ENCODE measurements at regions not wholly inside any gene's neighbourhood (a gene's known extent, or its start where the extent isn't known, plus 50 kb on each side); places are given as distances from the start of the nearest gene placed in this dataset.

DNA sequence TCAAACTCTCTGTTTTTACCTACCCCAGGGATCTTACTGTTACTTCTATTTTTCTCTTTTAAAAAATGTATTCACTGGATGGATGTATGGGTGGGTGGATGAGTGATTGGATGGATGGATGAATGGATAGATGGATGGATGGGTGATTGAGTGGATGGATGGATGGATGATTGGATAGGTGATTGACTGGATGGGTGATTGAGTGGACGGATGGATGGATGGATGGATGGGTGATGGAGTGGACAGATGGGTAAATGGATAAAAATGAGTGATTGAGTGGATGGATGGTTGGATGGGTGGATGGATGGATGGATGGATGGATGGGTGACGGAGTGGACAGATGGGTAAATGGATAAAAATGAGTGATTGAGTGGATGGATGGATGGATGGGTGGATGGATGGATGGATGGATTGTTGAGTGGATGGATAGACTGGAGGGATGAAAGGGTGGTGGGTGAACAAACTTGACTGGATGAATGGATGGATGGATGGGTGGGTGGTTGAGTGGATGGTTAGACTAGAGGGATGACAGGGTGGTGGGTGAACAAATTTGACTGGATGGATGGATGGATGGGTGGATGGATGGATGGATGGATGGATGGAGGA, 118.0 kb upstream of the ZBTB40 start:
- no peak for TF ChIP-seq POLR2A (IDR thresholded peaks at IDR 0.05; ENCODE audit: control extremely low read depth in 1 of 2, low read depth in 2 of 2, low read length in 2 of 2)
- TF ChIP-seq, protein P1, sequence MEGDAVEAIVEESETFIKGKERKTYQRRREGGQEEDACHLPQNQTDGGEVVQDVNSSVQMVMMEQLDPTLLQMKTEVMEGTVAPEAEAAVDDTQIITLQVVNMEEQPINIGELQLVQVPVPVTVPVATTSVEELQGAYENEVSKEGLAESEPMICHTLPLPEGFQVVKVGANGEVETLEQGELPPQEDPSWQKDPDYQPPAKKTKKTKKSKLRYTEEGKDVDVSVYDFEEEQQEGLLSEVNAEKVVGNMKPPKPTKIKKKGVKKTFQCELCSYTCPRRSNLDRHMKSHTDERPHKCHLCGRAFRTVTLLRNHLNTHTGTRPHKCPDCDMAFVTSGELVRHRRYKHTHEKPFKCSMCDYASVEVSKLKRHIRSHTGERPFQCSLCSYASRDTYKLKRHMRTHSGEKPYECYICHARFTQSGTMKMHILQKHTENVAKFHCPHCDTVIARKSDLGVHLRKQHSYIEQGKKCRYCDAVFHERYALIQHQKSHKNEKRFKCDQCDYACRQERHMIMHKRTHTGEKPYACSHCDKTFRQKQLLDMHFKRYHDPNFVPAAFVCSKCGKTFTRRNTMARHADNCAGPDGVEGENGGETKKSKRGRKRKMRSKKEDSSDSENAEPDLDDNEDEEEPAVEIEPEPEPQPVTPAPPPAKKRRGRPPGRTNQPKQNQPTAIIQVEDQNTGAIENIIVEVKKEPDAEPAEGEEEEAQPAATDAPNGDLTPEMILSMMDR (IDR thresholded peaks at IDR 0.05; ENCODE audit: control extremely low read depth in 1 of 3, insufficient read depth in 1 of 3, low read depth in 1 of 3, low read length in 3 of 3): no peak
- TF ChIP-seq, protein P2, sequence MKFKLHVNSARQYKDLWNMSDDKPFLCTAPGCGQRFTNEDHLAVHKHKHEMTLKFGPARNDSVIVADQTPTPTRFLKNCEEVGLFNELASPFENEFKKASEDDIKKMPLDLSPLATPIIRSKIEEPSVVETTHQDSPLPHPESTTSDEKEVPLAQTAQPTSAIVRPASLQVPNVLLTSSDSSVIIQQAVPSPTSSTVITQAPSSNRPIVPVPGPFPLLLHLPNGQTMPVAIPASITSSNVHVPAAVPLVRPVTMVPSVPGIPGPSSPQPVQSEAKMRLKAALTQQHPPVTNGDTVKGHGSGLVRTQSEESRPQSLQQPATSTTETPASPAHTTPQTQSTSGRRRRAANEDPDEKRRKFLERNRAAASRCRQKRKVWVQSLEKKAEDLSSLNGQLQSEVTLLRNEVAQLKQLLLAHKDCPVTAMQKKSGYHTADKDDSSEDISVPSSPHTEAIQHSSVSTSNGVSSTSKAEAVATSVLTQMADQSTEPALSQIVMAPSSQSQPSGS (IDR thresholded peaks at IDR 0.05; ENCODE audit: low read length): no peak
- TF ChIP-seq RFX5 (IDR thresholded peaks at IDR 0.05; ENCODE audit: borderline replicate concordance, low read depth, low read length): no peak
- no peak for TF ChIP-seq EGR1 (IDR thresholded peaks at IDR 0.05; ENCODE audit: borderline replicate concordance, low read depth, low read length)
- no peak for TF ChIP-seq YY1 (IDR thresholded peaks at IDR 0.05; ENCODE audit: low read depth, low read length)
- TF ChIP-seq TCF12 (IDR thresholded peaks at IDR 0.05; ENCODE audit: low read depth, low read length): no peak
- TF ChIP-seq RXRA (IDR thresholded peaks at IDR 0.05; ENCODE audit: insufficient read depth, low read depth, low read length): no peak
- TF ChIP-seq EP300 (IDR thresholded peaks at IDR 0.05; ENCODE audit: borderline replicate concordance in 1 of 2, low read depth in 2 of 2, low read length in 2 of 2): no peak
- TF ChIP-seq MAFK (IDR thresholded peaks at IDR 0.05; ENCODE audit: low read depth, low read length): no peak
- no peak for TF ChIP-seq JUND (IDR thresholded peaks at IDR 0.05; ENCODE audit: low read length)

Data from H1 (cell line).